Kidney (tissue), 13 donors: ENCODE measurements at regions not wholly inside any gene's neighbourhood (a gene's known extent, or its start where the extent isn't known, plus 50 kb on each side); places are given as distances from the start of the nearest gene placed in this dataset.

Experiments used
- DNase-seq, 5 donors: peaks; one replicate each; pipeline ENCODE4 v3.0.0-alpha.2; 2013 to 2020
- FAIRE-seq: peaks from 2 replicates; lab custom pipeline; 2012; peaks lifted over from hg19 to GRCh38; lab: Jason Lieb, UNC
- H3K27ac ChIP-seq, 2 donors: one replicate each; pipeline ENCODE4 v1.7.0; 2013; ENCODE audit warnings: low read depth in 2 of 2, low read length in 2 of 2, inconsistent platforms in 1 of 2
- H3K27me3 ChIP-seq: one replicate; pipeline ENCODE4 v1.7.1; 2013; ENCODE audit warnings: low read length, inconsistent platforms; ENCODE audit not compliant: control insufficient read depth, insufficient read depth
- H3K36me3 ChIP-seq, 3 donors: one replicate each; pipeline versions ENCODE4 v1.7.0 to v1.7.1; 2013; ENCODE audit warnings: low read length in 3 of 3, control low read depth in 1 of 3, inconsistent platforms in 1 of 3; ENCODE audit not compliant: insufficient read depth in 3 of 3, control insufficient read depth in 2 of 3
- H3K4me1 ChIP-seq, 3 donors: one replicate each; pipeline versions ENCODE4 v1.7.0 to v1.7.1; 2013; ENCODE audit warnings: low read length in 3 of 3, inconsistent platforms in 1 of 3, low read depth in 1 of 3; ENCODE audit not compliant: control insufficient read depth in 2 of 3, insufficient read depth in 2 of 3
- H3K4me3 ChIP-seq, 3 donors: one replicate each; pipeline versions ENCODE4 v1.7.0 to v1.8.1; 2013; ENCODE audit warnings: low read length in 3 of 3, control low read depth in 1 of 3, inconsistent platforms in 1 of 3
- H3K9ac ChIP-seq, 3 donors: one replicate each; pipeline versions ENCODE4 v1.7.0 to v1.7.1; 2013; ENCODE audit warnings: low read length in 3 of 3, control low read depth in 1 of 3, inconsistent platforms in 1 of 3
- H3K9me3 ChIP-seq, 3 donors: one replicate each; pipeline versions ENCODE4 v1.7.0 to v1.7.1; 2013; ENCODE audit warnings: low read length in 3 of 3, control low read depth in 1 of 3, inconsistent platforms in 1 of 3; ENCODE audit not compliant: control insufficient read depth in 2 of 3, insufficient read depth in 1 of 3
- intact Hi-C: fragments of 100-400 bp; cut with DNase I; formaldehyde crosslinking; loops from one replicate; pipeline ENCODE4 v1.11.1; 2022
- TF ChIP-seq, protein P1 (sequence below): IDR thresholded peaks from 3 replicates; pipeline ENCODE4 v1.5.1; 2012; ENCODE audit warnings: mild to moderate bottlenecking, moderate library complexity, borderline replicate concordance; ENCODE audit not compliant: insufficient read depth; ENCODE audit errors: extremely low read depth
- donor health status: control.
- donor health status: control.
- donor health status: control.
- donor health status: control.
- donor health status: control.
- donor health status: DM: yes; HTN: yes; CAD: no.
- donor health status: Normal renal cell carcinoma (clear cell type).

DNA sequence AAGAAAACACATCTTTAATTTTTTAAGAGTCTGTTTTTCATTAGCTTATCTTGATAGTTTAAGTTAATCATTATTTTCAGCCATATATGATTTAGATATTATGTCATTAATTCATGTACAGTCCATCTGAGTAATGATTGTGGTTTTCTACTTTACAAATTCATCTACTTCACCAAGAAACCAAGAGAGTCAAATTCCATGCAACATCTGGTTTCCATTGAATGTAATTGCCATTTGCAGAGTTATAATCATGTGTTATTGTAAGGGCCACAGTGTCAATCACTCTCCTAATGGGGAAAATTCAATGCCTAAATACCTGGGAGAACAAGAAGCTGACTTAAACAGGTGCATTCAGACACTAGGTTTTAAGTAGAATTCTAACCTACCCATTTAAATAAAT lies 217.2 kb upstream of the OSR1 start:
- no peak overlapping the region for H3K9ac ChIP-seq
- no peak overlapping the region for H3K27ac ChIP-seq
- no peak overlapping the region for H3K4me3 ChIP-seq
- H3K9me3 ChIP-seq = no peaks in the 10 kb centered on the region
- H3K27me3 ChIP-seq = no peaks in the 10 kb centered on the region
- intact Hi-C loops = no loop called here
- TF ChIP-seq, protein P1, sequence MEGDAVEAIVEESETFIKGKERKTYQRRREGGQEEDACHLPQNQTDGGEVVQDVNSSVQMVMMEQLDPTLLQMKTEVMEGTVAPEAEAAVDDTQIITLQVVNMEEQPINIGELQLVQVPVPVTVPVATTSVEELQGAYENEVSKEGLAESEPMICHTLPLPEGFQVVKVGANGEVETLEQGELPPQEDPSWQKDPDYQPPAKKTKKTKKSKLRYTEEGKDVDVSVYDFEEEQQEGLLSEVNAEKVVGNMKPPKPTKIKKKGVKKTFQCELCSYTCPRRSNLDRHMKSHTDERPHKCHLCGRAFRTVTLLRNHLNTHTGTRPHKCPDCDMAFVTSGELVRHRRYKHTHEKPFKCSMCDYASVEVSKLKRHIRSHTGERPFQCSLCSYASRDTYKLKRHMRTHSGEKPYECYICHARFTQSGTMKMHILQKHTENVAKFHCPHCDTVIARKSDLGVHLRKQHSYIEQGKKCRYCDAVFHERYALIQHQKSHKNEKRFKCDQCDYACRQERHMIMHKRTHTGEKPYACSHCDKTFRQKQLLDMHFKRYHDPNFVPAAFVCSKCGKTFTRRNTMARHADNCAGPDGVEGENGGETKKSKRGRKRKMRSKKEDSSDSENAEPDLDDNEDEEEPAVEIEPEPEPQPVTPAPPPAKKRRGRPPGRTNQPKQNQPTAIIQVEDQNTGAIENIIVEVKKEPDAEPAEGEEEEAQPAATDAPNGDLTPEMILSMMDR = no peak
- no peak for DNase-seq
- no peak for FAIRE-seq
- no peaks in the 10 kb centered on the region for H3K4me1 ChIP-seq
- H3K36me3 ChIP-seq = no peaks in the 10 kb centered on the region

DNA sequence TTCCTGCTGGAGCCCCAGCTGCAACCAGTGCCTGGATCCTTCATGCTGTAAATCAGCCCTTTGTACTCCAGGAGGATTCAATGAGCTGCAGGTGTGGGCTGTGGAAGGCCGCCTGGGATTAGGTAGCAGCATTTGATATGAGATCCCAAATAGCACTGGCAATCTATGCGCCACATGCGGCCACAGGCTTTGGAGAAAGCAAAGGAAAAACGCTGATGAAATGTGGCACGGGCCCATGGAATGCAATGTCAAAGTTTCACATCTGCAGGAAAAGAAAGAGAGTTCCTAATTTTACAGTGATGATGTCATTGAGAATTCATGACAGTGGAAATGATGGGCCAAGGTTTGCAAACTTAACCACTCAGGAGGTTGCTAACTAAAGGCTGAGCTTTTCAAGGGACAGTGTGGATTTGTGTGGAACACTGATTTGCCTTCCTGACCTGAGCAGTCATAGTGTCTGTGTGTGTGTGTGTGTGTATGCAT lies 216.4 kb upstream of the OSR1 start:
- Histone ChIP-seq H3K9me3 (no peaks in the 10 kb centered on the region), H3K36me3 (no peaks in the 10 kb centered on the region), H3K4me1 (no peaks in the 10 kb centered on the region), H3K9ac (no peak overlapping the region), H3K27me3 (no peaks in the 10 kb centered on the region), H3K27ac (no peak overlapping the region), H3K4me3 (no peak overlapping the region)
- DNase-seq (peak; percentile 55 to 84 (median 73)), FAIRE-seq (no peak)
- TF ChIP-seq, protein P1 = no peak
- intact Hi-C loops = no loop called here

DNA sequence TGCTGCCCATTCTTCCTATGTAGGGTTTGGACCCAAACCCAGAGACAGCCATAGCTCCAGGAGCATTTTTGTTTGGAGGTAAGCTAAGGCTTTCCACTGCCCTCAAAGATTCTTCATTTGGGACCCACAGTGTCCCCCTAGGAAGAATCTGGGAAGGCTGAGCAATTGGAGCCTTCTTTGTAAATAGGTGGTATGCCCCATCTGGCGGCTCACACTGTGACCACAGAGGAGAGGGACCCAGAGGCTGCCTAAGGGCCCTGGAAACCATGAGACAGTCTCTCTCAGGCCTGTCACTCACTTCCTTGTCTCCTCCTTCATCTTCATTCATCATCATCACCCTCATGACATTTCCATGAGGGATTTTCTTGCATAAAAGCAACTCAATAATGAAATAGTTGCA lies 215.4 kb upstream of the OSR1 start:
- H3K4me1 ChIP-seq = no peaks in the 10 kb centered on the region
- no peak for FAIRE-seq
- H3K36me3 ChIP-seq = no peaks in the 10 kb centered on the region
- intact Hi-C loops = no loop called here
- DNase-seq = no peak
- no peak overlapping the region for H3K9ac ChIP-seq
- H3K9me3 ChIP-seq = no peaks in the 10 kb centered on the region
- no peak overlapping the region for H3K27ac ChIP-seq
- no peak overlapping the region for H3K4me3 ChIP-seq
- no peaks in the 10 kb centered on the region for H3K27me3 ChIP-seq
- TF ChIP-seq, protein P1 = no peak

DNA sequence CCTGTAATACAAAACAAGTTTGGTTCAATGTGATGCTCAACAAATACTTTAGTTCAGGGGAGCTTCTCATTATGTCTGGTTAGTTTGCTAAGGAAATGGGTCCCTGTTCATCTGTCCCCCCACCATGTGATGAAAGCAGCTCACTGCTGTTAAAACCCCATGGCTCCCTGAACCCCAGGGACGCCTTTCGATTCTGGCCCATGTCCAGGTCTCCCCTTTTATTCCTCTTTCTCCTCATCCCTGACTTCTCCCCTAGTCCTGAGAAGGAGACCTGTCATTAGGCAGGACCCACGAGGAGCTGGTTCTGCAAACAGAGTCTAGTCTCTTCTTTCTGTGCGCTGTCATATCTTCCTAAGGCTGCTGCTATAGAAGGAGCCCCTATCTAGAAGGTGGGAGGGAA lies 213.3 kb upstream of the OSR1 start:
- intact Hi-C loops = no loop called here
- DNase-seq (no peak), FAIRE-seq (no peak)
- no peaks in the 10 kb centered on the region for H3K36me3 ChIP-seq
- H3K4me1 ChIP-seq = no peaks in the 10 kb centered on the region
- no peaks in the 10 kb centered on the region for H3K27me3 ChIP-seq
- TF ChIP-seq, protein P1 = no peak
- no peak overlapping the region for H3K27ac ChIP-seq
- no peaks in the 10 kb centered on the region for H3K9me3 ChIP-seq
- H3K9ac ChIP-seq = no peak overlapping the region
- no peak overlapping the region for H3K4me3 ChIP-seq
